ENCODE measurements at regions not wholly inside any gene's neighbourhood (a gene's known extent, or its start where the extent isn't known, plus 50 kb on each side); places are given as distances from the start of the nearest gene placed in this dataset.

- H3K27ac ChIP-seq, result no peak overlapping the region
- H3K4me1 ChIP-seq, result no peaks in the 10 kb centered on the region
- DNase-seq, result no peak
- H3K27me3 ChIP-seq, result no peaks in the 10 kb centered on the region
- no peaks in the 10 kb centered on the region for H3K36me3 ChIP-seq
- intact Hi-C loops (cut with DNase I; ENCODE audit: low total_unique reads), result no loop called here
- no peak for TF ChIP-seq POLR2A (IDR thresholded peaks at IDR 0.05)
- TF ChIP-seq CTCF (IDR thresholded peaks at IDR 0.05 in 4 of 5, conservative IDR thresholded peaks at IDR 0.05 in 1 of 5), result no peak
- ATAC-seq, result no peak
- in situ Hi-C loops (cut with MboI; ENCODE audit: low sequenced_read_pairs in 4 of 4), result no loop called here
- H3K9me3 ChIP-seq, result no peaks in the 10 kb centered on the region
- H3K4me3 ChIP-seq, result no peak overlapping the region
Measured at GRCh38 chr6:8193541-8193940, 91.2 kb upstream of the EEF1E1 start.

GRCh38 chr6:8192597-8192996, 90.2 kb upstream of the EEF1E1 start:
- H3K4me3 ChIP-seq, result no peak overlapping the region
- H3K27ac ChIP-seq, result no peak overlapping the region

GRCh38 chr6:8192067-8192466, 89.7 kb upstream of the EEF1E1 start:
- DNase-seq, result no peak
- in situ Hi-C loops (cut with MboI; ENCODE audit: low sequenced_read_pairs in 4 of 4) (no loop called here), intact Hi-C loops (cut with DNase I; ENCODE audit: low total_unique reads) (no loop called here)
- H3K4me1 ChIP-seq, result no peaks in the 10 kb centered on the region
- no peaks in the 10 kb centered on the region for H3K27me3 ChIP-seq
- H3K36me3 ChIP-seq, result no peaks in the 10 kb centered on the region
- no peak for TF ChIP-seq CTCF (IDR thresholded peaks at IDR 0.05 in 4 of 5, conservative IDR thresholded peaks at IDR 0.05 in 1 of 5)
- no peak for ATAC-seq
- no peak overlapping the region for H3K27ac ChIP-seq
- no peak overlapping the region for H3K4me3 ChIP-seq
- no peaks in the 10 kb centered on the region for H3K9me3 ChIP-seq

More at GRCh38 chr6:8192597-8192996, 90.2 kb upstream of the EEF1E1 start:
- Histone ChIP-seq H3K4me1 (no peaks in the 10 kb centered on the region), H3K27me3 (no peaks in the 10 kb centered on the region), H3K9me3 (no peaks in the 10 kb centered on the region), H3K36me3 (no peaks in the 10 kb centered on the region)
- in situ Hi-C loops (cut with MboI; ENCODE audit: low sequenced_read_pairs in 4 of 4), result no loop called here
- intact Hi-C loops (cut with DNase I; ENCODE audit: low total_unique reads), result no loop called here
- DNase-seq (no peak), ATAC-seq (no peak)
- TF ChIP-seq POLR2A (IDR thresholded peaks at IDR 0.05), result no peak
- TF ChIP-seq CTCF (IDR thresholded peaks at IDR 0.05 in 4 of 5, conservative IDR thresholded peaks at IDR 0.05 in 1 of 5), result no peak

GRCh38 chr6:8191629-8192028, 89.3 kb upstream of the EEF1E1 start:
- DNase-seq (no peak), ATAC-seq (no peak)
- no peaks in the 10 kb centered on the region for H3K9me3 ChIP-seq
- H3K36me3 ChIP-seq, result no peaks in the 10 kb centered on the region
- H3K27me3 ChIP-seq, result no peaks in the 10 kb centered on the region
- intact Hi-C loops (cut with DNase I; ENCODE audit: low total_unique reads), result no loop called here
- H3K4me1 ChIP-seq, result no peaks in the 10 kb centered on the region
- H3K4me3 ChIP-seq, result no peak overlapping the region
- TF ChIP-seq POLR2A (IDR thresholded peaks at IDR 0.05), result no peak
- no peak for TF ChIP-seq CTCF (IDR thresholded peaks at IDR 0.05 in 4 of 5, conservative IDR thresholded peaks at IDR 0.05 in 1 of 5)
- in situ Hi-C loops (cut with MboI; ENCODE audit: low sequenced_read_pairs in 4 of 4), result no loop called here
- no peak overlapping the region for H3K27ac ChIP-seq

- intact Hi-C loops (cut with DNase I; ENCODE audit: low total_unique reads), result no loop called here
- no peak for TF ChIP-seq POLR2A (IDR thresholded peaks at IDR 0.05)
- no peak for TF ChIP-seq CTCF (IDR thresholded peaks at IDR 0.05 in 4 of 5, conservative IDR thresholded peaks at IDR 0.05 in 1 of 5)
- in situ Hi-C loops (cut with MboI; ENCODE audit: low sequenced_read_pairs in 4 of 4), result no loop called here
- Histone ChIP-seq H3K27ac (no peak overlapping the region), H3K36me3 (no peaks in the 10 kb centered on the region), H3K4me3 (no peak overlapping the region), H3K9me3 (no peaks in the 10 kb centered on the region), H3K27me3 (peaks cover 0 to 3% (median 0%) of the 10 kb centered on the region in 3 donors), H3K4me1 (no peaks in the 10 kb centered on the region)
- DNase-seq (no peak), ATAC-seq (no peak)
Measured at GRCh38 chr6:8187209-8187608, 84.9 kb upstream of the EEF1E1 start.
